ENCODE measurements at regions not wholly inside any gene's neighbourhood (a gene's known extent, or its start where the extent isn't known, plus 50 kb on each side); places are given as distances from the start of the nearest gene placed in this dataset.

DNA sequence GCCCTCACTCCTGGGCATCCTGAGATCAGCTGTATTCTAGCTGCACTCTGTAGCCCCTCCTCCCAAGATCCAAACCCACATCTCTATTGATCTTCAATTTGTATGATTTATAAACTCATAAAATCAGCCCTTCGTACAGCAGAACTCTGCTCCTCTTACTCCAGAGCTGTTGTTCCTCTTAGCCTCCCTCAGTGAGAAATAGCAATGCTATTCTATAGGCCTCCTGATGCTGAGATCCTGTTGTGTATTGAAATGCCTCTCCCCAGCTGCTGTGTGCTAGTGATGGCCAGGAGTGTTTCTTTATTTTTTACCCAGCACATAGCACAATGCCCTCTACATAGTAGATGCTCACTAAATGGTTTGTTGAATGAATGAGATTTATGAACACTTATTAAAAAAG is 320.5 kb upstream of the ADCY2 start:
- no peak for DNase-seq (ENCODE audit: extremely low spot score)
- CTCF ChIA-PET: no interaction called here
- TF ChIP-seq CTCF (IDR thresholded peaks at IDR 0.05; ENCODE audit: control extremely low read depth, extremely low read depth, low read depth, missing control alignments): no peak
- POLR2A ChIA-PET: no interaction called here

DNA sequence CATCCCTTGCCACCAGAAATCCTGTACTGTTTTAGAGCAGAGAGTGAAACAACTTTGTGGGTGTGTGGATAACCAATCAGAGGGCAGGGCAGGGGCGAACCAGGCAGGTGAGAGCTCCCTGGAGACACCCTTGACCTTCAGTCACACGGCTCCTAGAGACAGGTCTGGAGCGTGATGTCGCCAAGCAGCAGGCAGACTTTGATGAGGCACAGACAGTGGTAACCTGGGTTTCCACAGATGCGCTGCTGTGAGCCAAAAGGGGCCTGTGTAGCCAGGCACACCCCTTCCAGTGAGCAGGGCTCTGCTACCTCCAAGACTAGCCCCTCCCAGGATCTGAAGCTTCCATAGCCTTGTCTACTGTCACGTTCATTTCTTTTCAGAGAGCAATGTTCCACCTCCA is 317.8 kb upstream of the ADCY2 start:
- POLR2A ChIA-PET: no interaction called here
- TF ChIP-seq CTCF (IDR thresholded peaks at IDR 0.05; ENCODE audit: control extremely low read depth, extremely low read depth, low read depth, missing control alignments): no peak
- CTCF ChIA-PET: interaction anchor here (1.2 kb wide), 1 partner anchor 12 kb away, joined by 5 read pairs; no protein-coding TSS in a partner anchor
- no peak for DNase-seq (ENCODE audit: extremely low spot score)

GRCh38 chr5:7078901-7079300 is 317.0 kb upstream of the ADCY2 start:
- no peak for TF ChIP-seq CTCF (IDR thresholded peaks at IDR 0.05; ENCODE audit: control extremely low read depth, extremely low read depth, low read depth, missing control alignments)
- no peak for DNase-seq (ENCODE audit: extremely low spot score)
- POLR2A ChIA-PET: no interaction called here
- CTCF ChIA-PET: interaction anchor here (1.2 kb wide), 2 partner anchors 11 to 516 kb away, joined by 3 to 5 read pairs; no protein-coding TSS in a partner anchor

DNA sequence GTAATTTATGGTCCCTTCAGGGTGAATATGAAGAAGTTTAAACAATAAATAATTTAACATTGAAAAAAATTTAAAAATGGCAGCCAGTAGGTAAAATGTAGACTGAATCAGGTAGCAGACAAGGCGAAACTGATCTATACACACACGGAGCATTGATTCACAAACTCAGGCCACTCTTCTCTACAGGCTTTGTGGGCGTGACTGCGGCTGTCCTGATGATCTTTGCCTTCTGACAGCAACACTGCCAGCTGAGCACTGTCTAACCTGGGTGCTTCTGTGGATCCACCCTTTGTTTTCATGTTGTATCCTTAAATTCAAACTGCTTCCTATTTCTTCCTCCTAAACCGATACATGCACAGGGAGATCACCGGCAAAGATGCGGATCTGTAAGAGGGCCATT is 315.4 kb upstream of the ADCY2 start:
- POLR2A ChIA-PET: no interaction called here
- DNase-seq (ENCODE audit: extremely low spot score): no peak
- TF ChIP-seq CTCF (IDR thresholded peaks at IDR 0.05; ENCODE audit: control extremely low read depth, extremely low read depth, low read depth, missing control alignments): no peak
- CTCF ChIA-PET: no interaction called here

GRCh38 chr5:7087719-7088297 is 308.1 kb upstream of the ADCY2 start:
- CTCF ChIA-PET: no interaction called here
- TF ChIP-seq CTCF (IDR thresholded peaks at IDR 0.05; ENCODE audit: control extremely low read depth, extremely low read depth, low read depth, missing control alignments): no peak
- no peak for DNase-seq (ENCODE audit: extremely low spot score)
- POLR2A ChIA-PET: no interaction called here

- ChIA-PET CTCF (interaction anchor here (1.9 kb wide), 1 partner anchor 10 kb away, joined by 5 read pairs; no protein-coding TSS in a partner anchor), POLR2A (no interaction called here)
- no peak for TF ChIP-seq CTCF (IDR thresholded peaks at IDR 0.05; ENCODE audit: control extremely low read depth, extremely low read depth, low read depth, missing control alignments)
- DNase-seq (ENCODE audit: extremely low spot score): no peak
These were observed 307.1 kb upstream of the ADCY2 start for GRCh38 chr5:7088849-7089248.

DNA sequence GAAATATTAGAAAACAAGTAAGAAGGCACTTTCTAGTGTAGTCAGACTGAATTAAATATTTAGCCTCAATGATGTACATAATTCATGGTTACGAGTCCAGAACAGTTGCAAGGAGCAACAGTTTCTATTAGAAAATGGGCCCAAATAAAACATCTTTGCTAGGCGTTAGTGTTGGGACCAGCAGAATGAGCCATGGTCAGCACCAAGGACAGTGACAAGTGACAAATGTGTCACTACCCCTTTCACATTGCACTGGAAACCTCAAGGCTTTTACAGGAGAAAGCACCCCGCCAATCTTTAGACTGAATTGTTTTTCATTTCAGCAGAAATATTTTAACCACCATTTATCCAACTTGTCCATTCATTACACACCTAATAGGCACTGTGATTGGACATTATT is 301.3 kb upstream of the ADCY2 start:
- CTCF ChIA-PET: no interaction called here
- POLR2A ChIA-PET: no interaction called here
- no peak for TF ChIP-seq CTCF (IDR thresholded peaks at IDR 0.05; ENCODE audit: control extremely low read depth, extremely low read depth, low read depth, missing control alignments)
- no peak for DNase-seq (ENCODE audit: extremely low spot score)

Measured in GM10248 (cell line).